HCT116 (cell line): ENCODE measurements at regions not wholly inside any gene's neighbourhood (a gene's known extent, or its start where the extent isn't known, plus 50 kb on each side); places are given as distances from the start of the nearest gene placed in this dataset.

Experiments used
- ATAC-seq: fragments of 200-7000 bp; cut with Tn5 transposase; 2 replicates; pipeline ENCODE4 v1.9.1; 2020; ENCODE audit warnings: mild to moderate bottlenecking, moderate library complexity
- BruUV-seq: library from RNA; stranded (reverse); fragments of 400-500 nt; replicated peaks from 2 replicates; lab custom pipeline; 2021; lab: Mats Ljungman, UMichigan
- CTCF ChIA-PET: fragments of 300-600 bp; sonication (Branson Sonifier 250); formaldehyde crosslinking; loops from one replicate; lab custom pipeline; 2021; ENCODE audit warnings: antibody characterized with exemption; lab: Charles Lee
- POLR2A ChIA-PET: fragments of 300-600, 350-600 bp; sonication (Branson Sonifier 250); formaldehyde crosslinking; loops from one replicate; lab custom pipeline; 2021; ENCODE audit warnings: antibody characterized with exemption; lab: Charles Lee
- RAD21 ChIA-PET, 2 experiments: fragments of 300-600 bp; sonication (Branson Sonifier 250); formaldehyde crosslinking; loops; one replicate each; lab custom pipeline; 2023; ENCODE audit warnings: low total read pairs in 2 of 2; ENCODE audit not compliant: uncharacterized antibody in 2 of 2, unreplicated experiment in 2 of 2, low non-redundant PET in 1 of 2; lab: Charles Lee
- DNase-seq: peaks from one replicate; pipeline ENCODE4 v3.0.0-alpha.2; 2010; ENCODE audit warnings: low read depth, low spot score
- H2AFZ ChIP-seq: fragments of 200-600 bp; shearing (Covaris generic), sonication (generic); 2 replicates; pipeline ENCODE4 v1.6.1; 2017; ENCODE audit warnings: low read depth, mixed run types, mixed read lengths, antibody characterized with exemption, low read length; ENCODE audit not compliant: poor library complexity, severe bottlenecking
- H3K27ac ChIP-seq: 2 replicates; pipeline ENCODE4 v1.5.1; 2012; ENCODE audit warnings: low read depth, low read length
- H3K27me3 ChIP-seq: fragments of 200-600 bp; sonication (generic); 2 replicates; pipeline ENCODE4 v1.6.1; 2016; ENCODE audit warnings: mixed run types, low read length, mixed read lengths; ENCODE audit not compliant: insufficient read depth
- H3K36me3 ChIP-seq, 2 experiments: fragments of 200-500 bp in 1 of 2; fragments of 200-600 bp in 1 of 2; sonication (Bioruptor generic) in 1 of 2; sonication (generic) in 1 of 2; 2 replicates each; pipeline versions ENCODE4 v1.5.1 to v1.6.1; 2014 to 2016; ENCODE audit warnings: low read length in 2 of 2, inconsistent platforms in 1 of 2, mixed read lengths in 1 of 2, mixed run types in 1 of 2; ENCODE audit not compliant: insufficient read depth in 2 of 2, control insufficient read depth in 1 of 2
- H3K4me1 ChIP-seq, 2 experiments: fragments of 200-600 bp in 1 of 2; sonication (generic) in 1 of 2; 2 replicates each; pipeline versions ENCODE4 v1.5.1 to v1.6.1; 2012 to 2017; ENCODE audit warnings: low read length in 2 of 2, inconsistent platforms in 1 of 2, mild to moderate bottlenecking in 1 of 2, mixed read lengths in 1 of 2, mixed run types in 1 of 2, moderate library complexity in 1 of 2; ENCODE audit not compliant: insufficient read depth in 2 of 2, control insufficient read depth in 1 of 2
- H3K4me2 ChIP-seq: fragments of 200-600 bp; sonication (generic); 2 replicates; pipeline ENCODE4 v1.6.1; 2017; ENCODE audit warnings: mixed run types, low read length, mixed read lengths
- H3K4me3 ChIP-seq, 2 experiments: fragments of 200-600 bp in 1 of 2; sonication (generic) in 1 of 2; replicated peaks in 1 of 2; 2 replicates each; pipeline ENCODE4 v1.5.1; 2011 to 2016; ENCODE audit warnings: low read length in 2 of 2, control low read depth in 1 of 2, low read depth in 1 of 2, mild to moderate bottlenecking in 1 of 2, mixed read lengths in 1 of 2, mixed run types in 1 of 2
- H3K79me2 ChIP-seq: fragments of 200-600 bp; sonication (generic); 2 replicates; pipeline ENCODE4 v1.6.1; 2017; ENCODE audit warnings: mild to moderate bottlenecking, mixed run types, low read length, moderate library complexity, mixed read lengths; ENCODE audit not compliant: insufficient read depth
- H3K9ac ChIP-seq: fragments of 200-600 bp; sonication (generic); 2 replicates; pipeline ENCODE4 v1.6.1; 2016; ENCODE audit warnings: low read length, mixed read lengths
- H3K9me2 ChIP-seq: fragments of 200-600 bp; sonication (generic), shearing (Covaris generic); 2 replicates; pipeline ENCODE4 v1.6.1; 2017; ENCODE audit warnings: mixed run types, mild to moderate bottlenecking, moderate library complexity; ENCODE audit not compliant: insufficient read depth
- H3K9me3 ChIP-seq, 2 experiments: fragments of 200-500 bp in 1 of 2; fragments of 200-600 bp in 1 of 2; sonication (Bioruptor generic) in 1 of 2; sonication (generic) in 1 of 2; 2 replicates each; pipeline ENCODE4 v1.6.1; 2014 to 2017; ENCODE audit warnings: low read length in 2 of 2, mixed read lengths in 2 of 2, inconsistent platforms in 1 of 2, low read depth in 1 of 2, mild to moderate bottlenecking in 1 of 2, mixed run types in 1 of 2, moderate library complexity in 1 of 2; ENCODE audit not compliant: control insufficient read depth in 1 of 2, insufficient read depth in 1 of 2
- H4K20me1 ChIP-seq: fragments of 200-600 bp; sonication (generic), shearing (Covaris generic); 2 replicates; pipeline ENCODE4 v1.6.1; 2017; ENCODE audit warnings: mixed run types, mild to moderate bottlenecking, moderate library complexity; ENCODE audit not compliant: insufficient read depth
- CBX3 ChIP-seq: IDR thresholded peaks from 2 replicates; pipeline ENCODE4 v1.6.1; 2012; ENCODE audit warnings: low read depth
- CTCF ChIP-seq, 3 experiments: fragments of 200-600 bp in 1 of 3; sonication (generic) in 1 of 3; IDR thresholded peaks in 2 of 3; conservative IDR thresholded peaks in 1 of 3; 2 replicates each; pipeline ENCODE4 v1.5.1; 2012 to 2017; ENCODE audit warnings: low read depth in 2 of 3, low read length in 2 of 3, antibody characterized with exemption in 1 of 3, borderline replicate concordance in 1 of 3, control low read depth in 1 of 3, mild to moderate bottlenecking in 1 of 3, mixed read lengths in 1 of 3, mixed run types in 1 of 3, moderate library complexity in 1 of 3; ENCODE audit not compliant: insufficient read depth in 1 of 3
- EGR1 ChIP-seq: IDR thresholded peaks from 2 replicates; pipeline ENCODE4 v1.6.1; 2012; ENCODE audit warnings: low read depth
- ELF1 ChIP-seq: IDR thresholded peaks from 2 replicates; pipeline ENCODE4 v1.6.1; 2012; ENCODE audit warnings: low read depth, borderline replicate concordance
- EZH2 ChIP-seq: fragments of 200-600 bp; sonication (generic); IDR thresholded peaks from 2 replicates; pipeline ENCODE4 v1.6.1; 2017; ENCODE audit warnings: antibody characterized with exemption, mixed run types
- EZH2phosphoT487 ChIP-seq: fragments of 200-600 bp; IDR thresholded peaks from 2 replicates; pipeline ENCODE4 v1.6.1; 2018; ENCODE audit warnings: antibody characterized with exemption, borderline replicate concordance
- FOSL1 ChIP-seq: IDR thresholded peaks from 2 replicates; pipeline ENCODE4 v1.6.1; 2012; ENCODE audit warnings: low read depth
- JUND ChIP-seq: IDR thresholded peaks from 2 replicates; pipeline ENCODE4 v1.6.1; 2012
- POLR2A ChIP-seq: IDR thresholded peaks from 2 replicates; pipeline ENCODE4 v1.7.0; 2011; ENCODE audit warnings: borderline replicate concordance; ENCODE audit not compliant: insufficient read depth, insufficient read length; ENCODE audit errors: extremely low read depth
- POLR2AphosphoS5 ChIP-seq: IDR thresholded peaks from 2 replicates; pipeline ENCODE4 v1.6.1; 2011; ENCODE audit warnings: mild to moderate bottlenecking, low read depth, low read length, moderate library complexity
- RAD21 ChIP-seq: IDR thresholded peaks from 2 replicates; pipeline ENCODE4 v1.6.1; 2012; ENCODE audit warnings: low read depth, mild to moderate bottlenecking
- REST ChIP-seq: IDR thresholded peaks from 2 replicates; pipeline ENCODE4 v1.6.1; 2012; ENCODE audit warnings: low read depth
- SIN3A ChIP-seq: IDR thresholded peaks from 2 replicates; pipeline ENCODE4 v1.6.1; 2012; ENCODE audit warnings: low read depth
- SP1 ChIP-seq: IDR thresholded peaks from 2 replicates; pipeline ENCODE4 v1.6.1; 2012; ENCODE audit warnings: low read depth
- TCF7L2 ChIP-seq: IDR thresholded peaks from 2 replicates; pipeline ENCODE4 v1.7.0; 2011; ENCODE audit warnings: borderline replicate concordance, inconsistent platforms; ENCODE audit not compliant: insufficient read depth, insufficient read length; ENCODE audit errors: extremely low read depth
- YY1 ChIP-seq: IDR thresholded peaks from 2 replicates; pipeline ENCODE4 v1.6.1; 2011; ENCODE audit warnings: low read length, low read depth, moderate library complexity, mild to moderate bottlenecking; ENCODE audit not compliant: insufficient replicate concordance; ENCODE audit errors: extremely low read depth
- ZBTB33 ChIP-seq: IDR thresholded peaks from 2 replicates; pipeline ENCODE4 v1.6.1; 2011; ENCODE audit warnings: mild to moderate bottlenecking, low read length, moderate library complexity; ENCODE audit not compliant: insufficient replicate concordance; ENCODE audit errors: extremely low read depth
- ZFX ChIP-seq: fragments of 450-650 bp; IDR thresholded peaks from 2 replicates; pipeline ENCODE4 v1.6.1; 2017
- intact Hi-C: fragments of 100-400 bp; cut with micrococcal nuclease; formaldehyde crosslinking; loops from 2 replicates; pipeline ENCODE4 v1.10.0; 2022

GRCh38 chr12:25852792-25853191 lies 105.7 kb upstream of the RASSF8 start:
- DNase-seq (no peak), ATAC-seq (no peak)
- intact Hi-C loops, result no loop called here
- Histone ChIP-seq H3K79me2 (no peaks in the 10 kb centered on the region), H3K27ac (no peak overlapping the region), H3K27me3 (no peaks in the 10 kb centered on the region), H2AFZ (no peak overlapping the region), H3K4me2 (no peak overlapping the region), H3K4me3 (no peak overlapping the region), H3K9ac (no peak overlapping the region), H3K4me1 (no peaks in the 10 kb centered on the region), H3K9me3 (no peaks in the 10 kb centered on the region), H3K36me3 (no peaks in the 10 kb centered on the region), H3K9me2 (no peaks in the 10 kb centered on the region), H4K20me1 (no peaks in the 10 kb centered on the region)
- no TSS peak for BruUV-seq
- POLR2A ChIA-PET, result no interaction called here
- RAD21 ChIA-PET, result no interaction called here
- CTCF ChIA-PET, result no interaction called here
- no peak for TF ChIP-seq ELF1
- no peak for TF ChIP-seq SIN3A
- no peak for TF ChIP-seq EGR1
- no peak for TF ChIP-seq JUND
- TF ChIP-seq RAD21, result no peak
- no peak for TF ChIP-seq TCF7L2
- no peak for TF ChIP-seq SP1
- TF ChIP-seq POLR2AphosphoS5, result no peak
- TF ChIP-seq REST, result no peak
- no peak for TF ChIP-seq CBX3
- TF ChIP-seq YY1, result no peak
- TF ChIP-seq POLR2A, result no peak
- TF ChIP-seq ZFX, result no peak
- TF ChIP-seq EZH2phosphoT487, result no peak
- TF ChIP-seq FOSL1, result no peak
- TF ChIP-seq EZH2, result no peak
- no peak for TF ChIP-seq ZBTB33
- TF ChIP-seq CTCF (IDR thresholded peaks at IDR 0.05 in 2 of 3, conservative IDR thresholded peaks at IDR 0.05 in 1 of 3; ENCODE audit: borderline replicate concordance in 1 of 3, insufficient read depth in 1 of 3, low read depth in 2 of 3, low read length in 2 of 3), result no peak
